ENCODE measurements at regions not wholly inside any gene's neighbourhood (a gene's known extent, or its start where the extent isn't known, plus 50 kb on each side); places are given as distances from the start of the nearest gene placed in this dataset.

DNA sequence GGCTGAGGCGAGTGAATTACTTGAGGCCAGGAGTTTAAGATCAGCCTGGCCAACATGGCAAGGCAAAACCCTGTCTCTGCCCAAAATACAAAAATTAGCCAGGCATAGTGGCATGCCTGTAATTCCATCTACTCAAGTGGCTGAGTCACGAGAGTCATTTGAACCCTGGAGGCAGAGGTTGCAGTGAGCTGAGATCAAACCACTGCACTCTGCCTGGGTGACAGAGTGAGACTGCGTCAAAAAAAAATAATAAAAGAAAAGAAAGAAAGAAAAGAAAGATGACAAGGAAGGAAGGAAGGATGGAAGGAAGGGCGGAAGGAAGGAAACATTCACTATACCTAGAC is 159.6 kb upstream of the CNOT2 start:
- TF ChIP-seq ZNF331 (CRISPR knock-in tag; IDR thresholded peaks at IDR 0.05; ENCODE audit: low read depth): no peak
- TF ChIP-seq, protein P1, sequence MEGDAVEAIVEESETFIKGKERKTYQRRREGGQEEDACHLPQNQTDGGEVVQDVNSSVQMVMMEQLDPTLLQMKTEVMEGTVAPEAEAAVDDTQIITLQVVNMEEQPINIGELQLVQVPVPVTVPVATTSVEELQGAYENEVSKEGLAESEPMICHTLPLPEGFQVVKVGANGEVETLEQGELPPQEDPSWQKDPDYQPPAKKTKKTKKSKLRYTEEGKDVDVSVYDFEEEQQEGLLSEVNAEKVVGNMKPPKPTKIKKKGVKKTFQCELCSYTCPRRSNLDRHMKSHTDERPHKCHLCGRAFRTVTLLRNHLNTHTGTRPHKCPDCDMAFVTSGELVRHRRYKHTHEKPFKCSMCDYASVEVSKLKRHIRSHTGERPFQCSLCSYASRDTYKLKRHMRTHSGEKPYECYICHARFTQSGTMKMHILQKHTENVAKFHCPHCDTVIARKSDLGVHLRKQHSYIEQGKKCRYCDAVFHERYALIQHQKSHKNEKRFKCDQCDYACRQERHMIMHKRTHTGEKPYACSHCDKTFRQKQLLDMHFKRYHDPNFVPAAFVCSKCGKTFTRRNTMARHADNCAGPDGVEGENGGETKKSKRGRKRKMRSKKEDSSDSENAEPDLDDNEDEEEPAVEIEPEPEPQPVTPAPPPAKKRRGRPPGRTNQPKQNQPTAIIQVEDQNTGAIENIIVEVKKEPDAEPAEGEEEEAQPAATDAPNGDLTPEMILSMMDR (conservative IDR thresholded peaks at IDR 0.05; ENCODE audit: low read depth in 2 of 2): no peak
- TF ChIP-seq POLR2AphosphoS5 (IDR thresholded peaks at IDR 0.05; ENCODE audit: low read depth): no peak
- no peak for TF ChIP-seq EZH2 (IDR thresholded peaks at IDR 0.05; ENCODE audit: low read depth, unreplicated experiment)
- TF ChIP-seq, protein P2, sequence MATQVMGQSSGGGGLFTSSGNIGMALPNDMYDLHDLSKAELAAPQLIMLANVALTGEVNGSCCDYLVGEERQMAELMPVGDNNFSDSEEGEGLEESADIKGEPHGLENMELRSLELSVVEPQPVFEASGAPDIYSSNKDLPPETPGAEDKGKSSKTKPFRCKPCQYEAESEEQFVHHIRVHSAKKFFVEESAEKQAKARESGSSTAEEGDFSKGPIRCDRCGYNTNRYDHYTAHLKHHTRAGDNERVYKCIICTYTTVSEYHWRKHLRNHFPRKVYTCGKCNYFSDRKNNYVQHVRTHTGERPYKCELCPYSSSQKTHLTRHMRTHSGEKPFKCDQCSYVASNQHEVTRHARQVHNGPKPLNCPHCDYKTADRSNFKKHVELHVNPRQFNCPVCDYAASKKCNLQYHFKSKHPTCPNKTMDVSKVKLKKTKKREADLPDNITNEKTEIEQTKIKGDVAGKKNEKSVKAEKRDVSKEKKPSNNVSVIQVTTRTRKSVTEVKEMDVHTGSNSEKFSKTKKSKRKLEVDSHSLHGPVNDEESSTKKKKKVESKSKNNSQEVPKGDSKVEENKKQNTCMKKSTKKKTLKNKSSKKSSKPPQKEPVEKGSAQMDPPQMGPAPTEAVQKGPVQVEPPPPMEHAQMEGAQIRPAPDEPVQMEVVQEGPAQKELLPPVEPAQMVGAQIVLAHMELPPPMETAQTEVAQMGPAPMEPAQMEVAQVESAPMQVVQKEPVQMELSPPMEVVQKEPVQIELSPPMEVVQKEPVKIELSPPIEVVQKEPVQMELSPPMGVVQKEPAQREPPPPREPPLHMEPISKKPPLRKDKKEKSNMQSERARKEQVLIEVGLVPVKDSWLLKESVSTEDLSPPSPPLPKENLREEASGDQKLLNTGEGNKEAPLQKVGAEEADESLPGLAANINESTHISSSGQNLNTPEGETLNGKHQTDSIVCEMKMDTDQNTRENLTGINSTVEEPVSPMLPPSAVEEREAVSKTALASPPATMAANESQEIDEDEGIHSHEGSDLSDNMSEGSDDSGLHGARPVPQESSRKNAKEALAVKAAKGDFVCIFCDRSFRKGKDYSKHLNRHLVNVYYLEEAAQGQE (IDR thresholded peaks at IDR 0.05; ENCODE audit: unreplicated experiment): no peak
- TF ChIP-seq EZH2phosphoT487 (IDR thresholded peaks at IDR 0.05; ENCODE audit: unreplicated experiment): no peak
- TF ChIP-seq, protein P3, sequence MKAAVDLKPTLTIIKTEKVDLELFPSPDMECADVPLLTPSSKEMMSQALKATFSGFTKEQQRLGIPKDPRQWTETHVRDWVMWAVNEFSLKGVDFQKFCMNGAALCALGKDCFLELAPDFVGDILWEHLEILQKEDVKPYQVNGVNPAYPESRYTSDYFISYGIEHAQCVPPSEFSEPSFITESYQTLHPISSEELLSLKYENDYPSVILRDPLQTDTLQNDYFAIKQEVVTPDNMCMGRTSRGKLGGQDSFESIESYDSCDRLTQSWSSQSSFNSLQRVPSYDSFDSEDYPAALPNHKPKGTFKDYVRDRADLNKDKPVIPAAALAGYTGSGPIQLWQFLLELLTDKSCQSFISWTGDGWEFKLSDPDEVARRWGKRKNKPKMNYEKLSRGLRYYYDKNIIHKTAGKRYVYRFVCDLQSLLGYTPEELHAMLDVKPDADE (IDR thresholded peaks at IDR 0.05): no peak
- TF ChIP-seq STAT1 (IDR thresholded peaks at IDR 0.05; ENCODE audit: unreplicated experiment): no peak
- no peak for TF ChIP-seq CREB1 (CRISPR knock-in tag; IDR thresholded peaks at IDR 0.05; ENCODE audit: low read depth)
- no peak for TF ChIP-seq JUNB (IDR thresholded peaks at IDR 0.05; ENCODE audit: unreplicated experiment)
- no peak for TF ChIP-seq ZNF114 (CRISPR knock-in tag; IDR thresholded peaks at IDR 0.05)
- TF ChIP-seq NANOG (IDR thresholded peaks at IDR 0.05; ENCODE audit: borderline replicate concordance): no peak
- TF ChIP-seq, protein P4, sequence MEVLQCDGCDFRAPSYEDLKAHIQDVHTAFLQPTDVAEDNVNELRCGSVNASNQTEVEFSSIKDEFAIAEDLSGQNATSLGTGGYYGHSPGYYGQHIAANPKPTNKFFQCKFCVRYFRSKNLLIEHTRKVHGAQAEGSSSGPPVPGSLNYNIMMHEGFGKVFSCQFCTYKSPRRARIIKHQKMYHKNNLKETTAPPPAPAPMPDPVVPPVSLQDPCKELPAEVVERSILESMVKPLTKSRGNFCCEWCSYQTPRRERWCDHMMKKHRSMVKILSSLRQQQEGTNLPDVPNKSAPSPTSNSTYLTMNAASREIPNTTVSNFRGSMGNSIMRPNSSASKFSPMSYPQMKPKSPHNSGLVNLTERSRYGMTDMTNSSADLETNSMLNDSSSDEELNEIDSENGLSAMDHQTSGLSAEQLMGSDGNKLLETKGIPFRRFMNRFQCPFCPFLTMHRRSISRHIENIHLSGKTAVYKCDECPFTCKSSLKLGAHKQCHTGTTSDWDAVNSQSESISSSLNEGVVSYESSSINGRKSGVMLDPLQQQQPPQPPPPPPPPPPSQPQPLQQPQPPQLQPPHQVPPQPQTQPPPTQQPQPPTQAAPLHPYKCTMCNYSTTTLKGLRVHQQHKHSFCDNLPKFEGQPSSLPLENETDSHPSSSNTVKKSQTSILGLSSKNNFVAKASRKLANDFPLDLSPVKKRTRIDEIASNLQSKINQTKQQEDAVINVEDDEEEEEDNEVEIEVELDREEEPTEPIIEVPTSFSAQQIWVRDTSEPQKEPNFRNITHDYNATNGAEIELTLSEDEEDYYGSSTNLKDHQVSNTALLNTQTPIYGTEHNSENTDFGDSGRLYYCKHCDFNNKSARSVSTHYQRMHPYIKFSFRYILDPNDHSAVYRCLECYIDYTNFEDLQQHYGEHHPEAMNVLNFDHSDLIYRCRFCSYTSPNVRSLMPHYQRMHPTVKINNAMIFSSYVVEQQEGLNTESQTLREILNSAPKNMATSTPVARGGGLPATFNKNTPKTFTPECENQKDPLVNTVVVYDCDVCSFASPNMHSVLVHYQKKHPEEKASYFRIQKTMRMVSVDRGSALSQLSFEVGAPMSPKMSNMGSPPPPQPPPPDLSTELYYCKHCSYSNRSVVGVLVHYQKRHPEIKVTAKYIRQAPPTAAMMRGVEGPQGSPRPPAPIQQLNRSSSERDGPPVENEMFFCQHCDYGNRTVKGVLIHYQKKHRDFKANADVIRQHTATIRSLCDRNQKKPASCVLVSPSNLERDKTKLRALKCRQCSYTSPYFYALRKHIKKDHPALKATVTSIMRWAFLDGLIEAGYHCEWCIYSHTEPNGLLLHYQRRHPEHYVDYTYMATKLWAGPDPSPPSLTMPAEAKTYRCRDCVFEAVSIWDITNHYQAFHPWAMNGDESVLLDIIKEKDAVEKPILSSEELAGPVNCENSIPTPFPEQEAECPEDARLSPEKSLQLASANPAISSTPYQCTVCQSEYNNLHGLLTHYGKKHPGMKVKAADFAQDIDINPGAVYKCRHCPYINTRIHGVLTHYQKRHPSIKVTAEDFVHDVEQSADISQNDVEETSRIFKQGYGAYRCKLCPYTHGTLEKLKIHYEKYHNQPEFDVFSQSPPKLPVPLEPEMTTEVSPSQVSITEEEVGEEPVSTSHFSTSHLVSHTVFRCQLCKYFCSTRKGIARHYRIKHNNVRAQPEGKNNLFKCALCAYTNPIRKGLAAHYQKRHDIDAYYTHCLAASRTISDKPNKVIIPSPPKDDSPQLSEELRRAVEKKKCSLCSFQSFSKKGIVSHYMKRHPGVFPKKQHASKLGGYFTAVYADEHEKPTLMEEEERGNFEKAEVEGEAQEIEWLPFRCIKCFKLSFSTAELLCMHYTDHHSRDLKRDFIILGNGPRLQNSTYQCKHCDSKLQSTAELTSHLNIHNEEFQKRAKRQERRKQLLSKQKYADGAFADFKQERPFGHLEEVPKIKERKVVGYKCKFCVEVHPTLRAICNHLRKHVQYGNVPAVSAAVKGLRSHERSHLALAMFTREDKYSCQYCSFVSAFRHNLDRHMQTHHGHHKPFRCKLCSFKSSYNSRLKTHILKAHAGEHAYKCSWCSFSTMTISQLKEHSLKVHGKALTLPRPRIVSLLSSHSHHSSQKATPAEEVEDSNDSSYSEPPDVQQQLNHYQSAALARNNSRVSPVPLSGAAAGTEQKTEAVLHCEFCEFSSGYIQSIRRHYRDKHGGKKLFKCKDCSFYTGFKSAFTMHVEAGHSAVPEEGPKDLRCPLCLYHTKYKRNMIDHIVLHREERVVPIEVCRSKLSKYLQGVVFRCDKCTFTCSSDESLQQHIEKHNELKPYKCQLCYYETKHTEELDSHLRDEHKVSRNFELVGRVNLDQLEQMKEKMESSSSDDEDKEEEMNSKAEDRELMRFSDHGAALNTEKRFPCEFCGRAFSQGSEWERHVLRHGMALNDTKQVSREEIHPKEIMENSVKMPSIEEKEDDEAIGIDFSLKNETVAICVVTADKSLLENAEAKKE (CRISPR knock-in tag; IDR thresholded peaks at IDR 0.05): no peak
